PC-3 (cell line): ENCODE measurements at regions not wholly inside any gene's neighbourhood (a gene's known extent, or its start where the extent isn't known, plus 50 kb on each side); places are given as distances from the start of the nearest gene placed in this dataset.
A peak's percentile ranks its signal among the peaks of the same experiment; 100 is the strongest.

Experiments
- ATAC-seq: fragments of 200-7000 bp; cut with Tn5 transposase; 2 replicates; pipeline ENCODE4 v1.9.1; 2020; ENCODE audit warnings: mild to moderate bottlenecking, moderate library complexity
- BruUV-seq: library from RNA; stranded (reverse); fragments of 400-500 nt; replicated peaks from 2 replicates; lab custom pipeline; 2021; lab: Mats Ljungman, UMichigan
- CTCF ChIA-PET: fragments of 300-600 bp; sonication (Branson Sonifier 250); formaldehyde crosslinking; loops from one replicate; lab custom pipeline; 2022; ENCODE audit warnings: antibody characterized with exemption; lab: Charles Lee
- POLR2A ChIA-PET: fragments of 300-600 bp; sonication (Branson Sonifier 250); formaldehyde crosslinking; loops from one replicate; lab custom pipeline; 2022; ENCODE audit warnings: antibody characterized with exemption; ENCODE audit not compliant: unreplicated experiment; lab: Charles Lee
- DNase-seq: peaks from one replicate; pipeline ENCODE4 v3.0.0-alpha.2; 2015
- H2AFZ ChIP-seq: fragments of 300-600 bp; sonication (generic); 2 replicates; pipeline ENCODE4 v1.6.0; 2016; ENCODE audit warnings: antibody characterized with exemption, low read length
- H3F3A ChIP-seq: fragments of 300-600 bp; sonication (generic); one replicate; pipeline ENCODE4 v1.6.0; 2017; ENCODE audit warnings: antibody characterized with exemption, low read length, control low read depth, mild to moderate bottlenecking; ENCODE audit not compliant: unreplicated experiment
- H3K27ac ChIP-seq: fragments of 300-600 bp; sonication (generic); 2 replicates; pipeline ENCODE4 v1.5.1; 2016; ENCODE audit warnings: mild to moderate bottlenecking, low read length
- H3K27me3 ChIP-seq: fragments of 300-600 bp; sonication (generic); 2 replicates; pipeline ENCODE4 v1.6.1; 2016; ENCODE audit warnings: low read length, mixed read lengths
- H3K36me3 ChIP-seq: fragments of 300-600 bp; sonication (generic); 2 replicates; pipeline ENCODE4 v1.6.1; 2016; ENCODE audit warnings: low read depth, mixed run types, low read length, mixed read lengths
- H3K4me1 ChIP-seq: fragments of 300-600 bp; sonication (generic); 2 replicates; pipeline ENCODE4 v1.5.1; 2016; ENCODE audit warnings: low read length; ENCODE audit not compliant: insufficient read depth
- H3K4me2 ChIP-seq: fragments of 300-600 bp; sonication (generic); 2 replicates; pipeline ENCODE4 v1.6.0; 2016; ENCODE audit warnings: low read length
- H3K4me3 ChIP-seq: fragments of 300-600 bp; sonication (generic); 2 replicates; pipeline ENCODE4 v1.5.1; 2016; ENCODE audit warnings: mild to moderate bottlenecking, low read length, mixed read lengths
- H3K79me2 ChIP-seq: fragments of 300-600 bp; sonication (generic); 2 replicates; pipeline ENCODE4 v1.6.1; 2017; ENCODE audit warnings: low read length, mixed read lengths
- H3K9ac ChIP-seq: fragments of 300-600 bp; sonication (generic); 2 replicates; pipeline ENCODE4 v1.6.0; 2016; ENCODE audit warnings: mild to moderate bottlenecking, low read length
- H3K9me2 ChIP-seq: fragments of 300-600 bp; sonication (generic); replicated peaks from 2 replicates; pipeline ENCODE4 v1.6.1; 2016; ENCODE audit warnings: mixed run types, low read length, mixed read lengths
- H3K9me3 ChIP-seq: fragments of 300-600 bp; sonication (generic); 2 replicates; pipeline ENCODE4 v1.6.1; 2016; ENCODE audit warnings: low read length, mixed read lengths
- H4K20me1 ChIP-seq: fragments of 300-600 bp; sonication (generic); 2 replicates; pipeline ENCODE4 v1.6.1; 2016; ENCODE audit warnings: low read length, mixed read lengths
- EZH2 ChIP-seq: fragments of 300-600 bp; sonication (generic); IDR thresholded peaks from one replicate; pipeline ENCODE4 v1.6.1; 2017; ENCODE audit warnings: antibody characterized with exemption, mild to moderate bottlenecking, low read length; ENCODE audit not compliant: unreplicated experiment
- EZH2phosphoT487 ChIP-seq: fragments of 300-600 bp; sonication (generic); IDR thresholded peaks from 2 replicates; pipeline ENCODE4 v1.6.1; 2018; ENCODE audit warnings: mild to moderate bottlenecking, antibody characterized with exemption, low read length, borderline replicate concordance
- intact Hi-C: fragments of 100-400 bp; cut with micrococcal nuclease; formaldehyde crosslinking; loops from 2 replicates; pipeline ENCODE4 v1.9.0; 2023
- TF ChIP-seq, protein P1 (sequence below): fragments of 300-600 bp; sonication (generic); conservative IDR thresholded peaks from 2 replicates; pipeline ENCODE4 v1.5.1; 2017; ENCODE audit warnings: antibody characterized with exemption, low read depth, mild to moderate bottlenecking, low read length

DNA sequence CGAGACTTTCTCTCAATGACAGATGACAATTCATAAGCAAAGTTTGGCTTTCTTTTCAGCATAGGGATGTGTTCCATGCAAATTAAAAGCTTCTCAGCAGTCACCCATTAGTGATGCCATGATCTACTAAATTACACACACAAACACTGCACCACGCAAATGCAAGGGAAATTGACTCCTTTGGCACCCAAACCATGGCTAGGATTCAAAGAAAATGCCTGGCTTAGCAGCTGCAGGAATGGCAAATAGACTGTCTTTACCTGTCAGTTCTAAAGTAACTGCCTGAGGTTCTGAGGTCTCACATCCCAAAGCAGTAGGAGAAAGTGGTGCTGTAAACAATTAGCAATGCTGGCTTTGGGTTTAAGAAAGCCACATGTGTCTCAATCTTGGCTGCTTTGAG is 108.6 kb upstream of the ATP10B start:
- CTCF ChIA-PET = no interaction called here
- Histone ChIP-seq H3F3A (no peaks in the 10 kb centered on the region), H3K4me1 (no peaks in the 10 kb centered on the region), H3K9ac (no peak overlapping the region), H3K4me2 (no peak overlapping the region), H3K27ac (no peak overlapping the region), H4K20me1 (no peaks in the 10 kb centered on the region), H3K27me3 (no peaks in the 10 kb centered on the region), H2AFZ (no peak overlapping the region), H3K79me2 (no peaks in the 10 kb centered on the region), H3K4me3 (no peak overlapping the region), H3K9me3 (no peaks in the 10 kb centered on the region), H3K9me2 (no peaks in the 10 kb centered on the region), H3K36me3 (no peaks in the 10 kb centered on the region)
- POLR2A ChIA-PET = no interaction called here
- no peak for DNase-seq
- no TSS peak for BruUV-seq
- TF ChIP-seq EZH2 = no peak
- TF ChIP-seq, protein P1, sequence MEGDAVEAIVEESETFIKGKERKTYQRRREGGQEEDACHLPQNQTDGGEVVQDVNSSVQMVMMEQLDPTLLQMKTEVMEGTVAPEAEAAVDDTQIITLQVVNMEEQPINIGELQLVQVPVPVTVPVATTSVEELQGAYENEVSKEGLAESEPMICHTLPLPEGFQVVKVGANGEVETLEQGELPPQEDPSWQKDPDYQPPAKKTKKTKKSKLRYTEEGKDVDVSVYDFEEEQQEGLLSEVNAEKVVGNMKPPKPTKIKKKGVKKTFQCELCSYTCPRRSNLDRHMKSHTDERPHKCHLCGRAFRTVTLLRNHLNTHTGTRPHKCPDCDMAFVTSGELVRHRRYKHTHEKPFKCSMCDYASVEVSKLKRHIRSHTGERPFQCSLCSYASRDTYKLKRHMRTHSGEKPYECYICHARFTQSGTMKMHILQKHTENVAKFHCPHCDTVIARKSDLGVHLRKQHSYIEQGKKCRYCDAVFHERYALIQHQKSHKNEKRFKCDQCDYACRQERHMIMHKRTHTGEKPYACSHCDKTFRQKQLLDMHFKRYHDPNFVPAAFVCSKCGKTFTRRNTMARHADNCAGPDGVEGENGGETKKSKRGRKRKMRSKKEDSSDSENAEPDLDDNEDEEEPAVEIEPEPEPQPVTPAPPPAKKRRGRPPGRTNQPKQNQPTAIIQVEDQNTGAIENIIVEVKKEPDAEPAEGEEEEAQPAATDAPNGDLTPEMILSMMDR = no peak
- no peak for TF ChIP-seq EZH2phosphoT487
- no peak for ATAC-seq
- intact Hi-C loops = no loop called here

DNA sequence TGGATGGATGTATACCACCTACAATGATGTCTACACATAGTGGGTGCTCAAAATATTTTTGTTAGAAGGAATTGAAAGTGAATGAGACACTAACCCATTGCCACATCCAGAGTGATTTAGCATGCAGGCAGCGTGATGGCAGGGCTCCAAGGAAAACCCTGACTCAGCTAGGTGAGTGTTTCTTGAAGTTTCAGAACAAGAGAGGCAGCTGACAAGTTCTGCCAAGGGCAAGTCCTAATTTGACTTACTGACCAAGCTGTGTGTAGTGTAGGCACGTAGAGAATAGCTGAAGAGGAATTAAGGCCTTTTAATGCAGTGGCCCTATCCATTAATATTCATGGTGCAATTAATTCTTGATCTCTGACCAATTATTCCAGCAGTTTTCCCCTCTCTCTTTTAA is 107.8 kb upstream of the ATP10B start:
- no peak for ATAC-seq
- TF ChIP-seq, protein P1 = no peak
- TF ChIP-seq EZH2phosphoT487 = no peak
- no peak for TF ChIP-seq EZH2
- no peak overlapping the region for H3K4me2 ChIP-seq

DNA sequence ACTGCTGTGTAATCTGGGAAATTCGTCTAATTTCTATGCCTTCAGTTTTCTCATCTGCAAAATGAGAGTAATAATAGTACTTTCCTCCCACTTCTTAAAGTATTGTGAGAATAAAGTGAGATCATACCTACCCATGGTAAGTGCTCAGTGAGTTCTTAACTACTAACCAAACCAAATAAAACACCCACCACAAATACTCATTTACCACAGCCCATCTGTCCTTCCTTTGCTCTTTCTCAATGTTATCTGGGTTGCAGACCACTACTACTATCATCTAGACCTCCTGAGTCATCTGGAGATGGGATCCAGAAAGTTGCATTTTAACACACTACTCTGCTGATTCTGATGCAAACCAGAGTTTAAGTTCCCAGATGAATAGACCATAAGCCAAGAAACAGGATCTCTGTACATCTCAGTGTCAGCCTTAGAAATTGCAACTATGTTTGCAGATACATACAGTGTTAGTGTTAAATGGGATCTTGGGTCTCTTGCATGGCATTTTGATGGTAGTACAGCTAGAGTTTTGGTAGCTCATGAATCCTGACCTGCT is 105.4 kb upstream of the ATP10B start:
- Histone ChIP-seq H3F3A (no peaks in the 10 kb centered on the region), H3K9ac (no peak overlapping the region), H3K9me3 (no peaks in the 10 kb centered on the region), H3K4me2 (no peak overlapping the region), H3K27me3 (no peaks in the 10 kb centered on the region), H3K36me3 (no peaks in the 10 kb centered on the region), H3K4me1 (no peaks in the 10 kb centered on the region), H3K79me2 (no peaks in the 10 kb centered on the region), H2AFZ (no peak overlapping the region), H3K27ac (no peak overlapping the region), H4K20me1 (no peaks in the 10 kb centered on the region), H3K9me2 (no peaks in the 10 kb centered on the region), H3K4me3 (no peak overlapping the region)
- POLR2A ChIA-PET = no interaction called here
- intact Hi-C loops = no loop called here
- BruUV-seq = no TSS peak
- CTCF ChIA-PET = no interaction called here
- ATAC-seq = no peak
- TF ChIP-seq EZH2phosphoT487 (no peak), EZH2 (no peak)
- TF ChIP-seq, protein P1 = no peak
- no peak for DNase-seq

More for the DNA sequence above, 107.8 kb upstream of the ATP10B start:
- no peak overlapping the region for H3K4me3 ChIP-seq
- no peaks in the 10 kb centered on the region for H3K79me2 ChIP-seq
- H3K36me3 ChIP-seq = no peaks in the 10 kb centered on the region
- no peaks in the 10 kb centered on the region for H4K20me1 ChIP-seq
- no peaks in the 10 kb centered on the region for H3K27me3 ChIP-seq
- no TSS peak for BruUV-seq
- DNase-seq = peak; percentile 37
- no peaks in the 10 kb centered on the region for H3F3A ChIP-seq
- H3K9ac ChIP-seq = no peak overlapping the region
- no peak overlapping the region for H3K27ac ChIP-seq
- no peaks in the 10 kb centered on the region for H3K4me1 ChIP-seq
- H2AFZ ChIP-seq = no peak overlapping the region
- ChIA-PET CTCF (no interaction called here), POLR2A (no interaction called here)
- H3K9me2 ChIP-seq = no peaks in the 10 kb centered on the region
- no peaks in the 10 kb centered on the region for H3K9me3 ChIP-seq
- intact Hi-C loops = no loop called here
